Gastrocnemius medialis (tissue), 4 donors: ENCODE measurements at regions not wholly inside any gene's neighbourhood (a gene's known extent, or its start where the extent isn't known, plus 50 kb on each side); places are given as distances from the start of the nearest gene placed in this dataset.

ENCODE experiments used
- POLR2A ChIP-seq, 2 donors: fragments of 450-650 bp; IDR thresholded peaks; one replicate each; pipeline ENCODE4 v1.6.1; 2017; ENCODE audit warnings: antibody characterized with exemption in 2 of 2, mild to moderate bottlenecking in 2 of 2, moderate library complexity in 2 of 2
- TF ChIP-seq, protein P1 (sequence below), 5 experiments: fragments of 450-650 bp in 3 of 5; fragments of 200-600 bp in 2 of 5; sonication (generic) in 2 of 5; IDR thresholded peaks in 4 of 5; conservative IDR thresholded peaks in 1 of 5; 1 replicate in 4 of 5; 2 replicates in 1 of 5; pipeline ENCODE4 v1.5.1; 2016 to 2019; ENCODE audit warnings: antibody characterized with exemption in 5 of 5, mild to moderate bottlenecking in 3 of 5, moderate library complexity in 3 of 5

DNA sequence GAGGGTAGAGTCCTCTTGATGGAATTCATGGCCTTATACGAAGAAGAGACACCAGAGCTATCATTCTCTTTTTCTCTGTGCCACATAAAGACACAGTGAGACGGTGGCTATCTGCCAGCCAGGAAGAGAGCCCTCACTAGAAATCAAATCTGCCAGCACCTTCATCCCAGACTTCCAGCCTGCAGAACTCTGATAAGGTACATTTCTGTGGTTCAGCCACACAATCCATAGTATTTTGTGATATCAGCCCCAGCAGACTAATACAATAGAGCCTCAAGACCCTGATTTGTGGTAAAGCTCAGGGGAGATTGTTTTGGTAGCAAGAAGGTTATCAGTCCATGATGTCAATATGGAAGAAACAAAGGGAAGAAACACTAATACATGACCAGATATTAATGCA is 1213.2 kb downstream of the NLGN4X start:
- TF ChIP-seq, protein P1, sequence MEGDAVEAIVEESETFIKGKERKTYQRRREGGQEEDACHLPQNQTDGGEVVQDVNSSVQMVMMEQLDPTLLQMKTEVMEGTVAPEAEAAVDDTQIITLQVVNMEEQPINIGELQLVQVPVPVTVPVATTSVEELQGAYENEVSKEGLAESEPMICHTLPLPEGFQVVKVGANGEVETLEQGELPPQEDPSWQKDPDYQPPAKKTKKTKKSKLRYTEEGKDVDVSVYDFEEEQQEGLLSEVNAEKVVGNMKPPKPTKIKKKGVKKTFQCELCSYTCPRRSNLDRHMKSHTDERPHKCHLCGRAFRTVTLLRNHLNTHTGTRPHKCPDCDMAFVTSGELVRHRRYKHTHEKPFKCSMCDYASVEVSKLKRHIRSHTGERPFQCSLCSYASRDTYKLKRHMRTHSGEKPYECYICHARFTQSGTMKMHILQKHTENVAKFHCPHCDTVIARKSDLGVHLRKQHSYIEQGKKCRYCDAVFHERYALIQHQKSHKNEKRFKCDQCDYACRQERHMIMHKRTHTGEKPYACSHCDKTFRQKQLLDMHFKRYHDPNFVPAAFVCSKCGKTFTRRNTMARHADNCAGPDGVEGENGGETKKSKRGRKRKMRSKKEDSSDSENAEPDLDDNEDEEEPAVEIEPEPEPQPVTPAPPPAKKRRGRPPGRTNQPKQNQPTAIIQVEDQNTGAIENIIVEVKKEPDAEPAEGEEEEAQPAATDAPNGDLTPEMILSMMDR (IDR thresholded peaks at IDR 0.05 in 4 of 5, conservative IDR thresholded peaks at IDR 0.05 in 1 of 5) = no peak
- TF ChIP-seq POLR2A (IDR thresholded peaks at IDR 0.05) = no peak
